OCI-LY1 (cell line): ENCODE measurements at regions not wholly inside any gene's neighbourhood (a gene's known extent, or its start where the extent isn't known, plus 50 kb on each side); places are given as distances from the start of the nearest gene placed in this dataset.

Experiments used
- H2AFZ ChIP-seq: fragments of 200-600 bp; sonication (generic), shearing (Covaris generic); 2 replicates; pipeline ENCODE4 v1.6.0; 2014; ENCODE audit warnings: antibody characterized with exemption, mild to moderate bottlenecking, low read length
- H3F3A ChIP-seq: fragments of 200-600 bp; sonication (generic), shearing (Covaris generic); 2 replicates; pipeline ENCODE4 v1.6.0; 2014; ENCODE audit warnings: mild to moderate bottlenecking, antibody characterized with exemption, low read length, moderate library complexity; ENCODE audit not compliant: insufficient read depth
- H3K27ac ChIP-seq: fragments of 200-600 bp; sonication (generic); 2 replicates; pipeline ENCODE4 v1.5.1; 2014; ENCODE audit warnings: low read length, mixed run types, mild to moderate bottlenecking, low read depth; ENCODE audit not compliant: poor library complexity, severe bottlenecking
- H3K27me3 ChIP-seq: fragments of 200-600 bp; sonication (generic); 2 replicates; pipeline ENCODE4 v1.6.0; 2014; ENCODE audit warnings: antibody characterized with exemption, mild to moderate bottlenecking, low read length, moderate library complexity; ENCODE audit not compliant: insufficient read depth
- H3K36me3 ChIP-seq: fragments of 200-600 bp; sonication (generic); 2 replicates; pipeline ENCODE4 v1.6.1; 2014; ENCODE audit warnings: mild to moderate bottlenecking, antibody characterized with exemption, low read length, moderate library complexity, mixed read lengths; ENCODE audit not compliant: insufficient read depth
- H3K4me1 ChIP-seq: fragments of 200-600 bp; sonication (generic); 2 replicates; pipeline ENCODE4 v1.5.1; 2014; ENCODE audit warnings: mild to moderate bottlenecking, low read length, moderate library complexity; ENCODE audit not compliant: insufficient read depth, severe bottlenecking
- H3K4me2 ChIP-seq: fragments of 200-600 bp; sonication (generic), shearing (Covaris generic); 2 replicates; pipeline ENCODE4 v1.6.1; 2014; ENCODE audit warnings: low read length
- H3K4me3 ChIP-seq: fragments of 200-600 bp; sonication (generic); 2 replicates; pipeline ENCODE4 v1.5.1; 2014; ENCODE audit warnings: low read length, low read depth, mild to moderate bottlenecking, mixed read lengths; ENCODE audit not compliant: poor library complexity, severe bottlenecking
- H3K79me2 ChIP-seq: fragments of 200-600 bp; shearing (Covaris generic); 2 replicates; pipeline ENCODE4 v1.6.1; 2016; ENCODE audit warnings: mixed run types, low read length, mixed read lengths; ENCODE audit not compliant: insufficient read depth
- H3K9ac ChIP-seq: fragments of 200-600 bp; sonication (generic), shearing (Covaris generic); 2 replicates; pipeline ENCODE4 v1.6.1; 2014; ENCODE audit warnings: mild to moderate bottlenecking, low read length, mixed read lengths
- H3K9me2 ChIP-seq: fragments of 200-600 bp; sonication (generic), shearing (Covaris generic); 2 replicates; pipeline ENCODE4 v1.6.1; 2014; ENCODE audit warnings: low read depth, mild to moderate bottlenecking, low read length, mixed read lengths
- H3K9me3 ChIP-seq: fragments of 200-600 bp; shearing (Covaris generic); 2 replicates; pipeline ENCODE4 v1.6.1; 2014; ENCODE audit warnings: low read length, mixed read lengths
- H4K20me1 ChIP-seq: fragments of 200-600 bp; sonication (generic), shearing (Covaris generic); 2 replicates; pipeline ENCODE4 v1.6.0; 2016; ENCODE audit warnings: mild to moderate bottlenecking, low read length; ENCODE audit not compliant: insufficient read depth
- EZH2 ChIP-seq: fragments of 200-600 bp; sonication (generic), shearing (Covaris generic); IDR thresholded peaks from 2 replicates; pipeline ENCODE4 v1.8.0; 2017; ENCODE audit warnings: borderline replicate concordance, mixed run types, mild to moderate bottlenecking, antibody characterized with exemption, low read length, moderate library complexity, mixed read lengths
- TF ChIP-seq, protein P1 (sequence below): fragments of 200-600 bp; sonication (generic), shearing (Covaris generic); IDR thresholded peaks from 2 replicates; pipeline ENCODE4 v1.5.1; 2017; ENCODE audit warnings: mild to moderate bottlenecking, antibody characterized with exemption, low read length, moderate library complexity, mixed read lengths

DNA sequence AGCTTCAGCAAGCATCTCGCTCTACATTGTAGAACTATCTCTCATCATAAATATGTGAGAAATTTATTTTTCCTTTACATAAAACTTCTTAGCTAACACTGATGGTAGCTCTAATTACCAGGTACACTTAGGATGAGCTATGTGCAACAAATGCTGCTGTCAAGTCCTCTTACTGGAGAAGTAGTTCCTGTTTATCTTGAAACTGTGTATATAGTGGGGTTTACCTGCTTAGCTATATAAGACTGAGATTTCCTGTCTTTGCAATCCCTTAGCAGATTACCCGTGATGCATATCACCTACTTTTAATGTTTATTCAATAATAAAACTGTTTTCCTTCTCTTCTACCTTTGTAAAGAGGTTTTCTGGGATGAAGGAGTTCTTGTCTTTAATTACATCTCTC lies 98.0 kb upstream of the USP15 start:
- no peaks in the 10 kb centered on the region for H3K27me3 ChIP-seq
- no peaks in the 10 kb centered on the region for H3K79me2 ChIP-seq
- no peak overlapping the region for H3K4me2 ChIP-seq
- H3K4me1 ChIP-seq, result no peaks in the 10 kb centered on the region
- H3K9ac ChIP-seq, result no peak overlapping the region
- no peaks in the 10 kb centered on the region for H3F3A ChIP-seq
- no peak overlapping the region for H3K4me3 ChIP-seq
- H3K27ac ChIP-seq, result no peak overlapping the region
- H2AFZ ChIP-seq, result no peak overlapping the region
- H3K9me2 ChIP-seq, result no peaks in the 10 kb centered on the region
- no peaks in the 10 kb centered on the region for H3K9me3 ChIP-seq
- H3K36me3 ChIP-seq, result no peaks in the 10 kb centered on the region
- TF ChIP-seq, protein P1, sequence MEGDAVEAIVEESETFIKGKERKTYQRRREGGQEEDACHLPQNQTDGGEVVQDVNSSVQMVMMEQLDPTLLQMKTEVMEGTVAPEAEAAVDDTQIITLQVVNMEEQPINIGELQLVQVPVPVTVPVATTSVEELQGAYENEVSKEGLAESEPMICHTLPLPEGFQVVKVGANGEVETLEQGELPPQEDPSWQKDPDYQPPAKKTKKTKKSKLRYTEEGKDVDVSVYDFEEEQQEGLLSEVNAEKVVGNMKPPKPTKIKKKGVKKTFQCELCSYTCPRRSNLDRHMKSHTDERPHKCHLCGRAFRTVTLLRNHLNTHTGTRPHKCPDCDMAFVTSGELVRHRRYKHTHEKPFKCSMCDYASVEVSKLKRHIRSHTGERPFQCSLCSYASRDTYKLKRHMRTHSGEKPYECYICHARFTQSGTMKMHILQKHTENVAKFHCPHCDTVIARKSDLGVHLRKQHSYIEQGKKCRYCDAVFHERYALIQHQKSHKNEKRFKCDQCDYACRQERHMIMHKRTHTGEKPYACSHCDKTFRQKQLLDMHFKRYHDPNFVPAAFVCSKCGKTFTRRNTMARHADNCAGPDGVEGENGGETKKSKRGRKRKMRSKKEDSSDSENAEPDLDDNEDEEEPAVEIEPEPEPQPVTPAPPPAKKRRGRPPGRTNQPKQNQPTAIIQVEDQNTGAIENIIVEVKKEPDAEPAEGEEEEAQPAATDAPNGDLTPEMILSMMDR, result no peak
- no peak for TF ChIP-seq EZH2
- no peaks in the 10 kb centered on the region for H4K20me1 ChIP-seq

DNA sequence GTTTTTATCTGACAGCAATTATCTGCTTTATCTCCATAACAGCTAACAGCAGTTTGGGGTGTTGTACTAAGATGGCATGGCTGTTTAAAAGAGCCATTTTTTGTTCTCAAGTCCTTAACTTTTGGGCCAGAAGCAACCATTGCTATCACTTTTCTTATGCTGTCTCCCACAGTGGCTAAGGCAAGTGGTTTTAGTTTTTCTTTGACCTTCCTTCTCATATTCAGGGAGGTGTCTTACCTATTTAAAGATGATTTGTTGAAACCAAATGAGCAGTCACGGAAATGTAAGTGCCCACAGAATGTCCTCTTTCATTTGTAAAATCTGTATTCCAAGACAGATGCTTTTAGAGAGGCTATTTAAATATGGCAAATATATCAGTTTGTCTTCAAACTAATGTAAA lies 96.8 kb upstream of the USP15 start:
- Histone ChIP-seq H3K79me2 (no peaks in the 10 kb centered on the region), H3F3A (no peaks in the 10 kb centered on the region), H3K36me3 (no peaks in the 10 kb centered on the region), H3K27ac (no peak overlapping the region), H3K9me3 (no peaks in the 10 kb centered on the region), H3K4me1 (no peaks in the 10 kb centered on the region), H3K27me3 (no peaks in the 10 kb centered on the region), H3K9me2 (no peaks in the 10 kb centered on the region), H2AFZ (no peak overlapping the region), H3K9ac (no peak overlapping the region), H3K4me3 (no peak overlapping the region), H3K4me2 (no peak overlapping the region), H4K20me1 (no peaks in the 10 kb centered on the region)
- TF ChIP-seq, protein P1, result no peak
- no peak for TF ChIP-seq EZH2

DNA sequence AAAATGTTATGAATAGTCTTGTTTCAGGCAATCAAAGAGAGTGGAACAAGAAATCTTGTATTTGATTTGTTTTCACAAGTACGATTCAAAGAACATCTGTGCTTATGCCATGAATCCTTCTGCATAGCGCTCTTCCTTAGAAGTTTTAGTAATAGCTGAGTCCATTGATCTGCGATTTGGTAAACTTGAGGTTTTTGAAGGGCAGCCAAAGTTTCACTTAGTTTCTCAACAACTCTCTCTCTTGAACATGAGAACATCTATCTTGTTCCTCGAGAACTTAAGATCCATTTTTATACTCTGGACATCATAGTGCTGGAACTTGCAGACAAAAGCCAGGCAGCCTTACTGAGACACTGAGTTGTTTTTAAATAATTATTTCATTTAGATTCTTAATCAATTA lies 96.2 kb upstream of the USP15 start:
- Histone ChIP-seq H3K4me2 (no peak overlapping the region), H3K9me2 (no peaks in the 10 kb centered on the region), H3F3A (no peaks in the 10 kb centered on the region), H3K9ac (no peak overlapping the region), H3K36me3 (no peaks in the 10 kb centered on the region), H4K20me1 (no peaks in the 10 kb centered on the region), H3K27me3 (no peaks in the 10 kb centered on the region), H3K27ac (no peak overlapping the region), H3K79me2 (no peaks in the 10 kb centered on the region), H2AFZ (no peak overlapping the region), H3K9me3 (no peaks in the 10 kb centered on the region), H3K4me1 (no peaks in the 10 kb centered on the region), H3K4me3 (no peak overlapping the region)
- TF ChIP-seq, protein P1, result no peak
- no peak for TF ChIP-seq EZH2
